ENCODE measurements at regions not wholly inside any gene's neighbourhood (a gene's known extent, or its start where the extent isn't known, plus 50 kb on each side); places are given as distances from the start of the nearest gene placed in this dataset.
"Not testable (repeated sequence)": the region's sequence is repeated elsewhere in the genome, so short reads cannot be mapped to it uniquely, and the experiment has no call there.

- TF ChIP-seq POLR2A, CTCF (IDR thresholded peaks at IDR 0.05): not testable (repeated sequence)
Observed at GRCh38 chr4:4057226-4057625, 169.5 kb downstream of the OTOP1 start.
